Trophoblast cell (in vitro differentiated cells and primary cell): ENCODE measurements at regions not wholly inside any gene's neighbourhood (a gene's known extent, or its start where the extent isn't known, plus 50 kb on each side); places are given as distances from the start of the nearest gene placed in this dataset.

ENCODE experiments used
- DNase-seq, 2 donors: peaks; one replicate each; pipeline ENCODE4 v3.0.0-alpha.2; 2016
- H2AFZ ChIP-seq: 2 replicates; pipeline ENCODE4 v1.6.1; 2013; ENCODE audit warnings: low read length, moderate library complexity, mild to moderate bottlenecking; ENCODE audit not compliant: insufficient read depth, poor library complexity
- H2AK5ac ChIP-seq: 2 replicates; pipeline ENCODE4 v1.6.1; 2013; ENCODE audit warnings: mild to moderate bottlenecking, low read length
- H2BK120ac ChIP-seq: 2 replicates; pipeline ENCODE4 v1.6.1; 2013; ENCODE audit warnings: low read length, mild to moderate bottlenecking, moderate library complexity; ENCODE audit not compliant: insufficient read depth, poor library complexity
- H2BK12ac ChIP-seq: 2 replicates; pipeline ENCODE4 v1.6.1; 2013; ENCODE audit warnings: mild to moderate bottlenecking, low read length, moderate library complexity
- H2BK5ac ChIP-seq: 2 replicates; pipeline ENCODE4 v1.6.1; 2013; ENCODE audit warnings: low read length, low read depth, moderate library complexity, mild to moderate bottlenecking; ENCODE audit not compliant: poor library complexity
- H3K14ac ChIP-seq: 2 replicates; pipeline ENCODE4 v1.6.1; 2013; ENCODE audit warnings: mild to moderate bottlenecking, low read length
- H3K18ac ChIP-seq: 2 replicates; pipeline ENCODE4 v1.6.1; 2013; ENCODE audit warnings: mild to moderate bottlenecking, low read length
- H3K23ac ChIP-seq: 2 replicates; pipeline ENCODE4 v1.6.1; 2013; ENCODE audit warnings: low read length
- H3K27ac ChIP-seq: 2 replicates; pipeline ENCODE4 v1.5.1; 2013; ENCODE audit warnings: low read depth, mild to moderate bottlenecking, inconsistent platforms, low read length, moderate library complexity
- H3K27me3 ChIP-seq: 2 replicates; pipeline ENCODE4 v1.6.1; 2013; ENCODE audit warnings: inconsistent platforms, mild to moderate bottlenecking, low read length, moderate library complexity; ENCODE audit not compliant: insufficient read depth
- H3K36me3 ChIP-seq, 2 experiments: 1 replicate in 1 of 2; 2 replicates in 1 of 2; pipeline ENCODE4 v1.6.1; 2013; ENCODE audit warnings: low read length in 2 of 2, mild to moderate bottlenecking in 2 of 2, moderate library complexity in 1 of 2; ENCODE audit not compliant: insufficient read depth in 2 of 2, control insufficient read depth in 1 of 2
- H3K4ac ChIP-seq: 2 replicates; pipeline ENCODE4 v1.6.1; 2013; ENCODE audit warnings: low read depth, mild to moderate bottlenecking, low read length, moderate library complexity
- H3K4me1 ChIP-seq, 2 experiments: 1 replicate in 1 of 2; 2 replicates in 1 of 2; pipeline ENCODE4 v1.6.1; 2013; ENCODE audit warnings: low read length in 2 of 2, mild to moderate bottlenecking in 2 of 2, moderate library complexity in 1 of 2; ENCODE audit not compliant: insufficient read depth in 2 of 2, control insufficient read depth in 1 of 2
- H3K4me2 ChIP-seq: 2 replicates; pipeline ENCODE4 v1.6.1; 2013; ENCODE audit warnings: inconsistent platforms, mild to moderate bottlenecking, low read length, moderate library complexity
- H3K4me3 ChIP-seq: 2 replicates; pipeline ENCODE4 v1.5.1; 2013; ENCODE audit warnings: mild to moderate bottlenecking, low read depth, low read length, inconsistent platforms
- H3K79me1 ChIP-seq: one replicate; pipeline ENCODE4 v1.6.1; 2013; ENCODE audit warnings: low read length
- H3K79me2 ChIP-seq: 2 replicates; pipeline ENCODE4 v1.6.1; 2013; ENCODE audit warnings: low read length, mild to moderate bottlenecking; ENCODE audit not compliant: control insufficient read depth, insufficient read depth, poor library complexity
- H3K9ac ChIP-seq: 2 replicates; pipeline ENCODE4 v1.6.1; 2013; ENCODE audit warnings: mild to moderate bottlenecking, low read length
- H3K9me3 ChIP-seq: 2 replicates; pipeline ENCODE4 v1.6.1; 2013; ENCODE audit warnings: low read depth, mild to moderate bottlenecking, control low read depth, inconsistent platforms, low read length; ENCODE audit not compliant: insufficient read depth
- H4K12ac ChIP-seq: 2 replicates; pipeline ENCODE4 v1.6.1; 2013; ENCODE audit warnings: low read depth, mild to moderate bottlenecking, low read length, moderate library complexity
- H4K8ac ChIP-seq: 2 replicates; pipeline ENCODE4 v1.6.1; 2013; ENCODE audit warnings: low read depth, mild to moderate bottlenecking, low read length, moderate library complexity
- H4K91ac ChIP-seq: one replicate; pipeline ENCODE4 v1.6.1; 2013; ENCODE audit warnings: low read depth, mild to moderate bottlenecking, low read length, moderate library complexity
- WGBS: extraction: QIAGEN DNeasy Blood & Tissue Kit; methylation state at CpG from one replicate; pipeline ENCODE4 v1.1.7; 2013; ENCODE audit warnings: missing lambda C conversion rate; ENCODE audit not compliant: insufficient read length, insufficient coverage; ENCODE audit errors: extremely low coverage; 5-methylcytosine and 5-hydroxymethylcytosine counted together

DNA sequence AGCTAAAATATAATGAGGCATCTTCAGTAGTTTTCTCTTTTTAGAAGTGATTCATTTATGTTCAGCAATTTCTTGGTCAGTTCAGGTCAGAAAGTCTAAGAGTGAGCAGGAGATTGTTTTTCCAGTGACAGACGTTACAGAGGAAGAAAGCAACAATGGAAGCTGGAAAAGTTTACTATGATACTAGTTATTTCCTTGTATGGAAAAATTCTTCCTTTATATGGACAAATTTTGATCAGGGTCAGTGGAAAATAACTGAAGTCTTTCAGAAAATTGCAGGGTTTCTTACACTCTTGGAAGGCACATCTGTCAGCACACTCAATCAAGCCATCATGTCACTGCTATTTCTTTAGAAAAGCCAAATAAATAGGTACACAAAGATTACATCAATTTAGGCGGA lies 1120.7 kb downstream of the FAT4 start:
- no peak overlapping the region for H3K9ac ChIP-seq
- H4K12ac ChIP-seq = no peak overlapping the region
- no peak overlapping the region for H2AK5ac ChIP-seq
- H2BK12ac ChIP-seq = no peak overlapping the region
- H3K4me2 ChIP-seq = no peak overlapping the region
- no peak overlapping the region for H4K8ac ChIP-seq
- no peaks in the 10 kb centered on the region for H3K4me1 ChIP-seq
- no peak overlapping the region for H3K18ac ChIP-seq
- no CpG with 5 or more reads among the region's 2 CpGs for WGBS
- H3K79me2 ChIP-seq = no peaks in the 10 kb centered on the region
- no peaks in the 10 kb centered on the region for H3K79me1 ChIP-seq
- H2BK120ac ChIP-seq = no peak overlapping the region
- no peak overlapping the region for H4K91ac ChIP-seq
- H3K9me3 ChIP-seq = no peaks in the 10 kb centered on the region
- no peak overlapping the region for H3K27ac ChIP-seq
- H3K36me3 ChIP-seq = no peaks in the 10 kb centered on the region
- no peak overlapping the region for H3K14ac ChIP-seq
- H3K23ac ChIP-seq = no peak overlapping the region
- no peak overlapping the region for H2AFZ ChIP-seq
- H3K4ac ChIP-seq = no peak overlapping the region
- no peak overlapping the region for H3K4me3 ChIP-seq
- no peak for DNase-seq
- no peak overlapping the region for H2BK5ac ChIP-seq
- H3K27me3 ChIP-seq = no peaks in the 10 kb centered on the region

DNA sequence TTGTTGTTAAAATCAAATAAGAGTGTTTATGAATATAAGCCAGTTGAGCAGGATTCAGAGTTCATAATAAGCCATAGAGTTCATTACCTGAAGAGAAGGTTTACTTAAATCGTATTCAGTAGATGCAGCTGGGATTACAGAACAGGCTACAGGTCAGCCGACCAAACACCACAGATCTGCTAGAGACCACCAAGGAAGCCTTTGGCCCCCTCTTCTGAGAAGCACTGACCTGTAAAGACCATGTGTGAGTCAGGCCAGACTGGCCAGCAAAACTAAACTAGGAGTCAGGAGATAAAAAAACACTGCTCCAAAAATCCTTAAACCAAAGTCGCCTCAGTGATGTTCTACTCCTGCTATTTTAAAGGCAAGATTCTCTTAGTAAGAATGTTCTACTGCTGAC lies 1125.5 kb downstream of the FAT4 start:
- Histone ChIP-seq H3K27ac (no peak overlapping the region), H3K4me2 (no peak overlapping the region), H2BK12ac (no peak overlapping the region), H2BK120ac (no peak overlapping the region), H3K4me1 (no peaks in the 10 kb centered on the region), H3K79me2 (no peaks in the 10 kb centered on the region), H3K4ac (no peak overlapping the region), H3K9ac (no peak overlapping the region), H3K23ac (no peak overlapping the region), H4K12ac (no peak overlapping the region), H3K27me3 (no peaks in the 10 kb centered on the region), H3K79me1 (no peaks in the 10 kb centered on the region), H2AK5ac (no peak overlapping the region), H3K4me3 (no peak overlapping the region), H3K18ac (no peak overlapping the region), H3K9me3 (no peaks in the 10 kb centered on the region), H2AFZ (no peak overlapping the region), H4K91ac (no peak overlapping the region), H3K14ac (no peak overlapping the region), H2BK5ac (no peak overlapping the region), H3K36me3 (no peaks in the 10 kb centered on the region), H4K8ac (no peak overlapping the region)
- no CpG with 5 or more reads among the region's 3 CpGs for WGBS
- no peak for DNase-seq

DNA sequence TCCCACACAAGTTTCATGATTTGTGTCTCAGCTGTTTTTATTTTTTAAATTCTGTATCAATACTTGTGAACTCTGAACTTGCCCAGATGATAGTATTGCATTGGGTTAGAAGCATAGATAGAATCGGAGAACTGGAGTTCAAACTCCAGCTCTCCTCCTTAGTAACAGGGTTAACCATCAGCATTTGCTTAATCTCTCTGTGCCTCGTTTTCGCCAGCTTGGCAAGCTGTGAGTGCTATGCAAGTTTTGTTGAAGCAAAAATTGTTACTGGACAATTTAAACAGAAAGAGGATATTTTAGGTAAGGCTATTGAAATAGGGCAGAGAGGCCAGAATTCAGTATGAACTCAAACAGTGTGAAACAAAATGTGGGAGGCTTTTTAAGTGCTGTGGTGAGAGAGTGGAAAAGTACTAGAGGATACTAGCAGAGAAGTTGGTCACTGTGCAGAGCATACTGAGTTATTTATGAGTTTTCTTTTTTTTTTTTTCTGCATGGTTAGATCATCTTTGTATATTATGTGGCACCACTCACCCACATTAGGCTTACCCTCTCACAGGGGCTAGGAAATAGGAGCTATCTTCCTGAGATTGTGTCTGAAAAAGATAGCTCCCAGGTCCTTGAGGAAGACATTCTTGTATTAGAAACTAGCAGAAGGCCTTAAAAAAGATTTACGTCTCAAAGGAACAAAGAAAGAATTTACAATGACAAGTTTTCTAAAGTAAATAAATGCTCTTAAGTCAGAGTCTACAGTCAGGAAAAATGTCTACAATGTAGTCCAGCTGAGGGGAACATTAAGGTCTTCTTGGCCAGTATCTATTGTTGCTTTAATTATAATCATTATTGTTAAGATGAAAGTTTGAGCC lies 1126.6 kb downstream of the FAT4 start:
- Histone ChIP-seq H3K79me2 (no peaks in the 10 kb centered on the region), H3K27ac (no peak overlapping the region), H3K4ac (no peak overlapping the region), H2BK5ac (no peak overlapping the region), H3K14ac (no peak overlapping the region), H4K8ac (no peak overlapping the region), H3K79me1 (no peaks in the 10 kb centered on the region), H3K27me3 (no peaks in the 10 kb centered on the region), H3K18ac (no peak overlapping the region), H4K91ac (no peak overlapping the region), H2AFZ (no peak overlapping the region), H2AK5ac (no peak overlapping the region), H3K23ac (no peak overlapping the region), H3K4me3 (no peak overlapping the region), H2BK12ac (no peak overlapping the region), H2BK120ac (no peak overlapping the region), H3K9me3 (no peaks in the 10 kb centered on the region), H3K36me3 (no peaks in the 10 kb centered on the region), H3K9ac (no peak overlapping the region), H3K4me1 (no peaks in the 10 kb centered on the region), H4K12ac (no peak overlapping the region), H3K4me2 (no peak overlapping the region)
- no CpG with 5 or more reads among the region's 4 CpGs for WGBS
- no peak for DNase-seq

DNA sequence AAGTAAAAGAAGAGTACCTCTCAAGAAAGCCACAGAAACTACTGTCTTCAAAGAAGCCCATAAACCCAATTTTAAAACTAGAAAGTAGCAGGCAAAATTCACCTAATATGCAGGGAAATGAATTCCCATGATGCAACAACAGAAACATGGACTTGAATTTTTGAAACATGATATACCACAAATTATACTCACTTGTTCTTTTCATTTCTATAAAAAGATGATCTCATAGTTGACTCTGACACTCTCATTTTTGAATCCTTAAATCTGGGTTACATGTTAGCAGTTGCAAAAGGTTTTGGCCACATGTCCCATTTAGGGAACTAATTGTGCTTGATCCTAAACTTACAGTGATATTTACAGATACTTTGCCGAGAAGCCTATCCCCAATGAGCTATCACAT lies 1130.8 kb downstream of the FAT4 start:
- Histone ChIP-seq H4K12ac (no peak overlapping the region), H4K91ac (no peak overlapping the region), H3K27me3 (no peaks in the 10 kb centered on the region), H3K18ac (no peak overlapping the region), H3K36me3 (no peaks in the 10 kb centered on the region), H3K23ac (no peak overlapping the region), H3K9ac (no peak overlapping the region), H3K79me1 (no peaks in the 10 kb centered on the region), H4K8ac (no peak overlapping the region), H3K79me2 (no peaks in the 10 kb centered on the region), H3K14ac (no peak overlapping the region), H3K4me2 (no peak overlapping the region), H3K9me3 (no peaks in the 10 kb centered on the region), H2BK120ac (no peak overlapping the region), H2AFZ (no peak overlapping the region), H2BK12ac (no peak overlapping the region), H2BK5ac (no peak overlapping the region), H3K4me3 (no peak overlapping the region), H2AK5ac (no peak overlapping the region), H3K4ac (no peak overlapping the region), H3K27ac (no peak overlapping the region), H3K4me1 (no peaks in the 10 kb centered on the region)
- no peak for DNase-seq
- no CpG with 5 or more reads among the region's 1 CpG for WGBS
